ENCODE measurements at regions not wholly inside any gene's neighbourhood (a gene's known extent, or its start where the extent isn't known, plus 50 kb on each side); places are given as distances from the start of the nearest gene placed in this dataset.
"Not testable (repeated sequence)": the region's sequence is repeated elsewhere in the genome, so short reads cannot be mapped to it uniquely, and the experiment has no call there.

- DNase-seq = no peak
These were observed 283.1 kb upstream of the STAC start for GRCh38 chr3:36097209-36097608.

- DNase-seq = no peak
These were observed 266.0 kb upstream of the STAC start for GRCh38 chr3:36114353-36114752.

GRCh38 chr3:36124118-36124796 lies 256.0 kb upstream of the STAC start:
- no peak for DNase-seq

GRCh38 chr3:36132214-36132613 lies 248.1 kb upstream of the STAC start:
- DNase-seq = no peak

GRCh38 chr3:36135863-36136262 lies 244.4 kb upstream of the STAC start:
- no peak for DNase-seq

GRCh38 chr3:36142746-36143145 lies 237.6 kb upstream of the STAC start:
- no peak for DNase-seq

GRCh38 chr3:36146404-36146803 lies 233.9 kb upstream of the STAC start:
- DNase-seq = no peak

GRCh38 chr3:36147934-36148558 lies 232.3 kb upstream of the STAC start:
- DNase-seq = no peak

GRCh38 chr3:36149447-36149865 lies 230.8 kb upstream of the STAC start:
- no peak for DNase-seq

- DNase-seq = no peak
These were observed 224.8 kb upstream of the STAC start for GRCh38 chr3:36155515-36155914.

- DNase-seq = no peak
These were observed 215.9 kb upstream of the STAC start for GRCh38 chr3:36164400-36164799.

- DNase-seq = no peak
These were observed 214.6 kb upstream of the STAC start for GRCh38 chr3:36165509-36166290.

- no peak for DNase-seq
These were observed 213.8 kb upstream of the STAC start for GRCh38 chr3:36166477-36166876.

GRCh38 chr3:36172699-36173098 lies 207.6 kb upstream of the STAC start:
- no peak for DNase-seq

GRCh38 chr3:36175113-36175812 lies 205.0 kb upstream of the STAC start:
- DNase-seq = no peak

GRCh38 chr3:36175916-36176461 lies 204.3 kb upstream of the STAC start:
- no peak for DNase-seq

GRCh38 chr3:36178018-36178417 lies 202.3 kb upstream of the STAC start:
- no peak for DNase-seq

- no peak for DNase-seq
These were observed 198.3 kb upstream of the STAC start for GRCh38 chr3:36182024-36182423.

- DNase-seq = not testable (repeated sequence)
These were observed 193.1 kb upstream of the STAC start for GRCh38 chr3:36187197-36187596.

- DNase-seq = no peak
These were observed 187.4 kb upstream of the STAC start for GRCh38 chr3:36192901-36193300.

- no peak for DNase-seq
These were observed 186.9 kb upstream of the STAC start for GRCh38 chr3:36193448-36193847.

GRCh38 chr3:36196058-36196457 lies 184.2 kb upstream of the STAC start:
- DNase-seq = no peak

GRCh38 chr3:36197151-36197550 lies 183.2 kb upstream of the STAC start:
- DNase-seq = no peak

All from stimulated activated CD4-positive, alpha-beta T cell treated with anti-CD3 and anti-CD28 coated beads, Interleukin-12 subunit alpha, Interleukin-12 subunit beta, amount 100 ng/mL, for 4 hours (primary cell).